Mesenchymal stem cell (in vitro differentiated cells and primary cell): ENCODE measurements at regions not wholly inside any gene's neighbourhood (a gene's known extent, or its start where the extent isn't known, plus 50 kb on each side); places are given as distances from the start of the nearest gene placed in this dataset.

Experiments
- DNase-seq: peaks from one replicate; pipeline ENCODE4 v3.0.0-alpha.2; 2013
- H2AFZ ChIP-seq: one replicate; pipeline ENCODE4 v1.6.1; 2013; ENCODE audit warnings: low read depth, mild to moderate bottlenecking, control low read depth, inconsistent platforms, low read length, moderate library complexity
- H2AK5ac ChIP-seq: 2 replicates; pipeline ENCODE4 v1.6.1; 2013; ENCODE audit warnings: low read length, moderate library complexity, mild to moderate bottlenecking, inconsistent platforms; ENCODE audit not compliant: severe bottlenecking
- H2BK120ac ChIP-seq: one replicate; pipeline ENCODE4 v1.6.1; 2013; ENCODE audit warnings: low read depth, mild to moderate bottlenecking, inconsistent platforms, low read length, moderate library complexity
- H2BK12ac ChIP-seq, 2 experiments: one replicate each; pipeline ENCODE4 v1.6.1; 2013; ENCODE audit warnings: inconsistent platforms in 2 of 2, low read length in 2 of 2, mild to moderate bottlenecking in 2 of 2, moderate library complexity in 2 of 2, control low read depth in 1 of 2
- H2BK15ac ChIP-seq: one replicate; pipeline ENCODE4 v1.6.1; 2013; ENCODE audit warnings: mild to moderate bottlenecking, low read depth, inconsistent platforms; ENCODE audit not compliant: poor library complexity, severe bottlenecking
- H2BK5ac ChIP-seq: 2 replicates; pipeline ENCODE4 v1.6.1; 2013; ENCODE audit warnings: low read depth, mild to moderate bottlenecking, low read length, control low read depth, inconsistent platforms; ENCODE audit not compliant: poor library complexity, severe bottlenecking
- H3K14ac ChIP-seq, 2 experiments: one replicate each; pipeline ENCODE4 v1.6.1; 2013; ENCODE audit warnings: inconsistent platforms in 2 of 2, low read length in 2 of 2, control low read depth in 1 of 2, mild to moderate bottlenecking in 1 of 2, moderate library complexity in 1 of 2
- H3K18ac ChIP-seq, 2 experiments: one replicate each; pipeline ENCODE4 v1.6.1; 2013; ENCODE audit warnings: inconsistent platforms in 2 of 2, low read length in 2 of 2, control low read depth in 1 of 2, low read depth in 1 of 2, mild to moderate bottlenecking in 1 of 2
- H3K23ac ChIP-seq, 2 experiments: one replicate each; pipeline ENCODE4 v1.6.1; 2013; ENCODE audit warnings: inconsistent platforms in 2 of 2, low read length in 2 of 2, mild to moderate bottlenecking in 2 of 2, moderate library complexity in 2 of 2, control low read depth in 1 of 2
- H3K27ac ChIP-seq: 2 replicates; pipeline ENCODE4 v1.5.1; 2013; ENCODE audit warnings: mild to moderate bottlenecking, moderate library complexity, low read length, control low read depth, inconsistent platforms; ENCODE audit not compliant: poor library complexity, severe bottlenecking
- H3K27me3 ChIP-seq, 2 experiments: 2 replicates each; pipeline versions ENCODE4 v1.6.1 to v1.7.0; 2013; ENCODE audit warnings: low read length in 2 of 2, mild to moderate bottlenecking in 2 of 2, moderate library complexity in 2 of 2, control low read depth in 1 of 2, inconsistent platforms in 1 of 2; ENCODE audit not compliant: control insufficient read depth in 1 of 2, insufficient read depth in 1 of 2
- H3K36me3 ChIP-seq, 2 experiments: 2 replicates each; pipeline versions ENCODE4 v1.6.1 to v1.7.0; 2013; ENCODE audit warnings: low read length in 2 of 2, control low read depth in 1 of 2, inconsistent platforms in 1 of 2, low read depth in 1 of 2, mild to moderate bottlenecking in 1 of 2; ENCODE audit not compliant: insufficient read depth in 2 of 2, control insufficient read depth in 1 of 2
- H3K4ac ChIP-seq, 2 experiments: one replicate each; pipeline ENCODE4 v1.6.1; 2013; ENCODE audit warnings: inconsistent platforms in 2 of 2, low read length in 2 of 2, mild to moderate bottlenecking in 2 of 2, moderate library complexity in 2 of 2, control low read depth in 1 of 2, low read depth in 1 of 2
- H3K4me1 ChIP-seq: 2 replicates; pipeline ENCODE4 v1.6.1; 2013; ENCODE audit warnings: low read depth, low read length, control low read depth; ENCODE audit not compliant: control insufficient read depth, insufficient read depth
- H3K4me2 ChIP-seq: 2 replicates; pipeline ENCODE4 v1.6.1; 2013; ENCODE audit warnings: low read length, mild to moderate bottlenecking, inconsistent platforms; ENCODE audit not compliant: poor library complexity, severe bottlenecking
- H3K4me3 ChIP-seq, 2 experiments: 2 replicates each; pipeline versions ENCODE4 v1.5.1 to v1.7.0; 2013; ENCODE audit warnings: low read length in 2 of 2, mild to moderate bottlenecking in 2 of 2, control low read depth in 1 of 2, low read depth in 1 of 2; ENCODE audit not compliant: insufficient read depth in 1 of 2
- H3K79me1 ChIP-seq: replicated peaks from 2 replicates; pipeline ENCODE4 v1.6.1; 2013; ENCODE audit warnings: mild to moderate bottlenecking, control low read depth, low read length, inconsistent platforms; ENCODE audit not compliant: poor library complexity, severe bottlenecking
- H3K9ac ChIP-seq: 2 replicates; pipeline ENCODE4 v1.7.0; 2013; ENCODE audit warnings: mild to moderate bottlenecking, low read length, moderate library complexity
- H3K9me3 ChIP-seq: 2 replicates; pipeline ENCODE4 v1.7.0; 2013; ENCODE audit warnings: mild to moderate bottlenecking, low read length; ENCODE audit not compliant: control insufficient read depth
- H4K8ac ChIP-seq: one replicate; pipeline ENCODE4 v1.6.1; 2013; ENCODE audit warnings: inconsistent platforms, mild to moderate bottlenecking, low read length, moderate library complexity
- H4K91ac ChIP-seq: one replicate; pipeline ENCODE4 v1.6.1; 2013; ENCODE audit warnings: mild to moderate bottlenecking, low read length, inconsistent platforms
- WGBS: methylation state at CpG from one replicate; pipeline ENCODE4 v1.1.7; 2013; ENCODE audit warnings: mixed read lengths; 5-methylcytosine and 5-hydroxymethylcytosine counted together

GRCh38 chr4:15361529-15361928, 66.3 kb upstream of the C1QTNF7 start:
- Histone ChIP-seq H2BK12ac (no peak overlapping the region), H3K4ac (no peak overlapping the region), H3K79me1 (no peaks in the 10 kb centered on the region), H3K36me3 (no peaks in the 10 kb centered on the region), H3K4me3 (no peak overlapping the region), H3K27me3 (no peaks in the 10 kb centered on the region), H3K4me1 (no peaks in the 10 kb centered on the region), H3K18ac (no peak overlapping the region), H3K23ac (no peak overlapping the region), H3K4me2 (no peak overlapping the region), H2BK5ac (no peak overlapping the region), H3K14ac (no peak overlapping the region), H2AK5ac (no peak overlapping the region), H4K8ac (no peak overlapping the region), H2BK15ac (no peak overlapping the region), H2BK120ac (no peak overlapping the region), H3K9ac (no peak overlapping the region), H3K27ac (no peak overlapping the region), H2AFZ (no peak overlapping the region), H4K91ac (no peak overlapping the region), H3K9me3 (no peaks in the 10 kb centered on the region)
- DNase-seq, result no peak
- 100% methylated on average over 2 of the region's 2 CpGs for WGBS

DNA sequence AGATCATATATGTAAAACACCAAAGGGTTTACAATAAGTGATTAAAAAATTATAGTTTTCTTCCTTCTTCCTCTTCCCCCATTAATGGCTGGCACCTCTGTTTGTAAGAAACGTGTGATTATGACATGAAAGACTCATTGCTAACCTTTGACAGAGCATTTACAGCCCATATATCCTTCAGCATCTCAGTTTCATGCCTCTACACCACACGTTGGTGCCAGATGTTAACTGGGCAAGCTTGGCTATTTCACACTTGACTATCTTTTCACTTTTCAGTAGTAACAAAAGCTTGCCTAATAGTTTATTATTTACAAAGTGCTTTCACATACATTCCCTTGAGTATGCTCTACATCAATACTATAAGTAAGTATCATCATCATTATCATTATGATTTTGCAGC, 65.3 kb upstream of the C1QTNF7 start:
- Histone ChIP-seq H4K91ac (no peak overlapping the region), H3K9ac (no peak overlapping the region), H2BK12ac (no peak overlapping the region), H3K27ac (no peak overlapping the region), H3K4me2 (no peak overlapping the region), H3K4ac (no peak overlapping the region), H3K4me1 (no peaks in the 10 kb centered on the region), H3K27me3 (no peaks in the 10 kb centered on the region), H3K36me3 (no peaks in the 10 kb centered on the region), H3K23ac (no peak overlapping the region), H3K18ac (no peak overlapping the region), H2BK120ac (no peak overlapping the region), H2AFZ (no peak overlapping the region), H3K14ac (no peak overlapping the region), H2AK5ac (no peak overlapping the region), H3K79me1 (no peaks in the 10 kb centered on the region), H2BK15ac (no peak overlapping the region), H3K9me3 (no peaks in the 10 kb centered on the region), H4K8ac (no peak overlapping the region), H3K4me3 (no peak overlapping the region), H2BK5ac (no peak overlapping the region)
- DNase-seq, result no peak
- 52% methylated on average over 2 of the region's 2 CpGs for WGBS

- H2BK5ac ChIP-seq, result no peak overlapping the region
- no peak overlapping the region for H3K4me3 ChIP-seq
- no peak overlapping the region for H2BK12ac ChIP-seq
- H4K91ac ChIP-seq, result no peak overlapping the region
- no peak overlapping the region for H2AK5ac ChIP-seq
- H3K27me3 ChIP-seq, result no peaks in the 10 kb centered on the region
- no peak overlapping the region for H4K8ac ChIP-seq
- H3K14ac ChIP-seq, result no peak overlapping the region
- H3K4me1 ChIP-seq, result no peaks in the 10 kb centered on the region
- H2AFZ ChIP-seq, result no peak overlapping the region
- no peak overlapping the region for H3K9ac ChIP-seq
- no peaks in the 10 kb centered on the region for H3K79me1 ChIP-seq
- no peak overlapping the region for H3K18ac ChIP-seq
- no peak overlapping the region for H3K27ac ChIP-seq
- no peak overlapping the region for H3K23ac ChIP-seq
- no peaks in the 10 kb centered on the region for H3K9me3 ChIP-seq
- no peak overlapping the region for H2BK120ac ChIP-seq
- no peaks in the 10 kb centered on the region for H3K36me3 ChIP-seq
- H3K4me2 ChIP-seq, result no peak overlapping the region
- no peak overlapping the region for H2BK15ac ChIP-seq
- H3K4ac ChIP-seq, result no peak overlapping the region
- DNase-seq, result no peak
These were observed 63.6 kb upstream of the C1QTNF7 start for GRCh38 chr4:15364183-15364582.

DNA sequence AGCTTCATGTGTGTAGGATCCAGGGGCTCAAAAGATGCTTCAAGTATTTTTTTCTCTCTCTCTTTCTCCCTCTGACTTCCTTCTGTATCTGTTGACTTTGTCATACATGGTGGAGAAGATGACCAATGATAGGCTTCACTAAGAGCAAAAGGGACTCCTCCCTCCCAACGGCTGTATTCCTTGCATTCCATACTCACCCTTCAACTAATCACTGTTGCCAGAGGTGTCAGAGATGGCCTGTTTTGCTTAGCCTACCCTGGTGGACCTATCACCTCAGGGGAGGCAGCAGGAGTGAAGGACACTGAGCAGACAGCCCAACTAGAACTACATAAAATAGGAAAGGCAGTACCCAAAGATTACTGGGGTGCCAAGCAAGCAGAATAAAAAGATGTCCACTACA, 62.2 kb upstream of the C1QTNF7 start:
- Histone ChIP-seq H3K9ac (no peak overlapping the region), H3K4ac (peak overlapping the region in 1 of 2 experiments; percentile 13), H3K4me1 (no peaks in the 10 kb centered on the region), H3K4me3 (no peak overlapping the region), H3K4me2 (no peak overlapping the region), H4K8ac (no peak overlapping the region), H3K18ac (peak overlapping the region in 1 of 2 experiments; percentile 65), H3K23ac (no peak overlapping the region), H3K79me1 (no peaks in the 10 kb centered on the region), H2AFZ (no peak overlapping the region), H4K91ac (peak overlapping the region; percentile 76), H2BK120ac (no peak overlapping the region), H3K27me3 (no peaks in the 10 kb centered on the region), H2BK12ac (peak overlapping the region; percentile 60 to 90), H3K14ac (peak overlapping the region in 1 of 2 experiments; percentile 30), H2BK5ac (no peak overlapping the region), H3K36me3 (no peaks in the 10 kb centered on the region), H3K9me3 (no peaks in the 10 kb centered on the region), H2AK5ac (no peak overlapping the region), H2BK15ac (peak overlapping the region; percentile 82), H3K27ac (no peak overlapping the region)
- WGBS, result 0% methylated on average over 1 of the region's 1 CpG
- no peak for DNase-seq
